ENCODE measurements at regions not wholly inside any gene's neighbourhood (a gene's known extent, or its start where the extent isn't known, plus 50 kb on each side); places are given as distances from the start of the nearest gene placed in this dataset.

DNA sequence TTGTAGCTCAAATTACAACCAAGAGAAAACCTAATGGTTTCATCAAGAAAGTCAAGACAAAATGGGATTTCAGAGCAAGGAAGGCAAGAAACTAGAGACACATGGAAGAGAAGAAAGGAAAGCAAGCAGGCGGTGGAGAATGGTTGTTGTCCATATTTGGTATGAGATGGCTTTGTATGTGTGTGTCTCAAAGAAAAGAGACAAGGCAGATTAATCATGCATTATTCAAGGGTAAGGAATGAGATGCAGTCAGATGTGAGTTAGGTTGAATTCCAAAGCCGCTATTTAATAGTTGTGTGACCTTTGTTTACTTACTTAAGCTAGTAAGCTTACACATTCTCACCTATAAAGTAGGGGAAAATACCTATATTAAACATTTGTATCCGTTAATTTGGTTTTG, 1029.6 kb downstream of the CDH11 start:
- no peak for TF ChIP-seq EZH2 (optimal IDR thresholded peaks at IDR 0.05; ENCODE audit: low read depth, low read length)
- TF ChIP-seq, protein P1, sequence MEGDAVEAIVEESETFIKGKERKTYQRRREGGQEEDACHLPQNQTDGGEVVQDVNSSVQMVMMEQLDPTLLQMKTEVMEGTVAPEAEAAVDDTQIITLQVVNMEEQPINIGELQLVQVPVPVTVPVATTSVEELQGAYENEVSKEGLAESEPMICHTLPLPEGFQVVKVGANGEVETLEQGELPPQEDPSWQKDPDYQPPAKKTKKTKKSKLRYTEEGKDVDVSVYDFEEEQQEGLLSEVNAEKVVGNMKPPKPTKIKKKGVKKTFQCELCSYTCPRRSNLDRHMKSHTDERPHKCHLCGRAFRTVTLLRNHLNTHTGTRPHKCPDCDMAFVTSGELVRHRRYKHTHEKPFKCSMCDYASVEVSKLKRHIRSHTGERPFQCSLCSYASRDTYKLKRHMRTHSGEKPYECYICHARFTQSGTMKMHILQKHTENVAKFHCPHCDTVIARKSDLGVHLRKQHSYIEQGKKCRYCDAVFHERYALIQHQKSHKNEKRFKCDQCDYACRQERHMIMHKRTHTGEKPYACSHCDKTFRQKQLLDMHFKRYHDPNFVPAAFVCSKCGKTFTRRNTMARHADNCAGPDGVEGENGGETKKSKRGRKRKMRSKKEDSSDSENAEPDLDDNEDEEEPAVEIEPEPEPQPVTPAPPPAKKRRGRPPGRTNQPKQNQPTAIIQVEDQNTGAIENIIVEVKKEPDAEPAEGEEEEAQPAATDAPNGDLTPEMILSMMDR (IDR thresholded peaks at IDR 0.05; ENCODE audit: low read length), result no peak
- TF ChIP-seq EZH2phosphoT487 (IDR thresholded peaks at IDR 0.05; ENCODE audit: low read length), result no peak
